ENCODE measurements at regions not wholly inside any gene's neighbourhood (a gene's known extent, or its start where the extent isn't known, plus 50 kb on each side); places are given as distances from the start of the nearest gene placed in this dataset.

- TF ChIP-seq POLR2AphosphoS5 (IDR thresholded peaks at IDR 0.05; ENCODE audit: low read depth, low read length), result no peak
- no peak for TF ChIP-seq TAF1 (IDR thresholded peaks at IDR 0.05; ENCODE audit: borderline replicate concordance, insufficient read depth, low read length)
- TF ChIP-seq SIN3A (IDR thresholded peaks at IDR 0.05; ENCODE audit: borderline replicate concordance, insufficient read depth, low read length), result no peak
- TF ChIP-seq REST (IDR thresholded peaks at IDR 0.05; ENCODE audit: insufficient read depth in 1 of 2, low read depth in 2 of 2, low read length in 2 of 2), result no peak
- TF ChIP-seq FOXP2 (optimal IDR thresholded peaks at IDR 0.05; ENCODE audit: borderline replicate concordance, extremely low read depth, extremely low read length, insufficient read depth), result no peak
These were observed 214.4 kb upstream of the DAB1 start for GRCh38 chr1:57638239-57638638.

DNA sequence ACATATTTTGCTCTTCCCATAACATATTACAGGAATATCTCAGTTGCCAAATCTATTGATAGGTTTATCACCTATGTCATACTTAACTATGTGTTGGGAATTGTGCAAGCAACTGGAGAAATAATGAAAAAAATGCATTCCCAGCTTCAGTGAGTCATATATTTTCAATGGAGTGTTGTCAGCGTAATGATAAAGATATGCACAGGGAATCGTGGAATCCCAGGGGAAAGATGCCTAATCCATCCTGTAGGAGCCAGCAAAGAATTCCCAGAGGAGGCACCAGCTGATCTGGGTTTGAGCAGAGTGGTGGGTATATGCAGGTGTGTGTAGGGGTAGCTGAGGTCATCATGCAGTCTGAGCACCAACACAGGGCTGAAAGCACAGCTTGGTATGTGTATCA is 213.3 kb upstream of the DAB1 start:
- TF ChIP-seq SIN3A (IDR thresholded peaks at IDR 0.05; ENCODE audit: borderline replicate concordance, insufficient read depth, low read length) (no peak), TAF1 (IDR thresholded peaks at IDR 0.05; ENCODE audit: borderline replicate concordance, insufficient read depth, low read length) (no peak), POLR2AphosphoS5 (IDR thresholded peaks at IDR 0.05; ENCODE audit: low read depth, low read length) (no peak), REST (IDR thresholded peaks at IDR 0.05; ENCODE audit: insufficient read depth in 1 of 2, low read depth in 2 of 2, low read length in 2 of 2) (no peak), FOXP2 (optimal IDR thresholded peaks at IDR 0.05; ENCODE audit: borderline replicate concordance, extremely low read depth, extremely low read length, insufficient read depth) (no peak)

- TF ChIP-seq REST (IDR thresholded peaks at IDR 0.05; ENCODE audit: insufficient read depth in 1 of 2, low read depth in 2 of 2, low read length in 2 of 2), result no peak
- TF ChIP-seq FOXP2 (optimal IDR thresholded peaks at IDR 0.05; ENCODE audit: borderline replicate concordance, extremely low read depth, extremely low read length, insufficient read depth), result no peak
These were observed 210.0 kb upstream of the DAB1 start for GRCh38 chr1:57633881-57634280.

GRCh38 chr1:57633056-57633455 is 209.2 kb upstream of the DAB1 start:
- TF ChIP-seq FOXP2 (optimal IDR thresholded peaks at IDR 0.05; ENCODE audit: borderline replicate concordance, extremely low read depth, extremely low read length, insufficient read depth) (no peak), REST (IDR thresholded peaks at IDR 0.05; ENCODE audit: insufficient read depth in 1 of 2, low read depth in 2 of 2, low read length in 2 of 2) (no peak), TAF1 (IDR thresholded peaks at IDR 0.05; ENCODE audit: borderline replicate concordance, insufficient read depth, low read length) (no peak)

DNA sequence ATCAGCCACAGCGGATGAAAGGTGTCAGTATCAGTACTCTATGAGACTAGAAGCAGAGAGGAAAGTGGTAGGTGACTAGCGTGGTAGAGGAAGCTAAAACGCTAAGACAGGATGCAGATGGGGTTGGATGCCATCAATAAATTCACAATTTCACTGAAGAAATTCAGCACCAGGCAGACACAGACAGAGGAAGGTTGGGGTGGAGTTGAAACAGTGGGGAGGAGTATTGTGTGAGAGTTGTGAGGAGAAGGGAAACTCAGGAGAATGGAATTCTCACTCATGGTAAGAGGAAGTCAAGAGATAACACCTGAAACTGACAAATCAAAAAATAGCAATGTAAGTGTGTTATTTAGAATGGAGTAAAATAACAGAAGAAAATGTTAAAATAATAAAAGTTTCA is 208.5 kb upstream of the DAB1 start:
- TF ChIP-seq POLR2AphosphoS5 (IDR thresholded peaks at IDR 0.05; ENCODE audit: low read depth, low read length) (no peak), REST (IDR thresholded peaks at IDR 0.05; ENCODE audit: insufficient read depth in 1 of 2, low read depth in 2 of 2, low read length in 2 of 2) (0 out of 4 replicates have a peak, but pooled peaks of 1 of the 2 experiments have one; percentile 47)
